GM18502 (cell line): ENCODE measurements at regions not wholly inside any gene's neighbourhood (a gene's known extent, or its start where the extent isn't known, plus 50 kb on each side); places are given as distances from the start of the nearest gene placed in this dataset.

Source experiments
- ATAC-seq: cut with Tn5 transposase; IDR thresholded peaks from one replicate; pipeline ENCODE4 v1.9.1; 2021; ENCODE audit warnings: mild to moderate bottlenecking; ENCODE audit not compliant: unreplicated experiment, poor library complexity

DNA sequence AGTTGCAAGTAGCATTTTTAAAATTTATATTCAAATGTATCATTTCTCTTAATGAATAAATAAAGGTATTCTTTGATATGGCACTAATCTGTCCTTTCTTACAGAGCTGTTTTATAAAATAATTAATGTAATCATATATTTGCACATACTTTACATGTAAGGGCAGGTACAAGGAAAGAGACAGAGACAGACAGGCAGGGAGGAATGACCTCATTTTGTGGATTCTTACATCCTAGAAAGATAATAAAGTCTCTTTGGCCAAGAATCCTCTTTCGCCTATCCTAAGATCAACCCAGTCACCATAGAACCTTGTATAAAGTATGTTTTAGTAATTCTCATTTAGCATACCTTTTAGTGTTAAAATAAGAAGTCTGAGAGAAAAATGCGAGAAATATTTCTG lies 98.5 kb upstream of the CTSO start:
- no peak for ATAC-seq

DNA sequence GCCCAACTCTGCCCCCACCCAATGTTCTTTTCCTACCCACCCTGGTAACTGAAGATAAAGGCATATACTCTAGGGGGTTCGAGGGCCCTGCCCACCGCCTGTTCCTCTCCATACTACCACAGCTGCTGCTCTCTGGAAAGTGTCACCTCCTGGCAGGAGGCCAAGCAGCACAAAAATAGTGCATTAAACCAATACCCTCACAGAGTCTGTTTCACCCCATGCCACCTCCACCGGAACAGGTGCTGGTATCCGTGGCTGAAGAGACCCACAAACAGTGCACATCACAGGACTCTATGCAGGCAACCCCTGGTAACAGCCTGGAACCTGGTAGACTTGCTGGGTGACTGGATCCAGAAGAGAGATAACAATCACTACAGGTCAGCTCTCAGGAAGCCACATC lies 85.1 kb upstream of the CTSO start:
- no peak for ATAC-seq

DNA sequence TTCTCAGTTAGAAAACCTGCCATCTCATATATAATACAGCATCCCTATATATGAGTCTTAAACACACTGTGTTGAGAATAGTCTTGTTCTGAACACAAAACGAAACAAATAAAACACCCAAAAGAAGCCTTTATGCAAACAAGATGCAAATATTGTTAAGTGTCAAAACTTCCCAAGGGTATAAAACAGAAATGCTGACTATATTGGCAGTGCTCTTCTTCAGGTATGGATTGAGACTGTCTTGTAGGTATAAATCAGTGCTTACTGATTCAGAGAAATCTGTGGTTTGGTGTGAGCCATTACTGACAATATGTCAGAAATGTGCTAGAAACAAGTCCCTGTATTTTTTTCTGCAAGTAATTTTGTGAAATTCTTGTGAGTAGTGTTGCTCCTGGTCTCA lies 82.8 kb upstream of the CTSO start:
- no peak for ATAC-seq

DNA sequence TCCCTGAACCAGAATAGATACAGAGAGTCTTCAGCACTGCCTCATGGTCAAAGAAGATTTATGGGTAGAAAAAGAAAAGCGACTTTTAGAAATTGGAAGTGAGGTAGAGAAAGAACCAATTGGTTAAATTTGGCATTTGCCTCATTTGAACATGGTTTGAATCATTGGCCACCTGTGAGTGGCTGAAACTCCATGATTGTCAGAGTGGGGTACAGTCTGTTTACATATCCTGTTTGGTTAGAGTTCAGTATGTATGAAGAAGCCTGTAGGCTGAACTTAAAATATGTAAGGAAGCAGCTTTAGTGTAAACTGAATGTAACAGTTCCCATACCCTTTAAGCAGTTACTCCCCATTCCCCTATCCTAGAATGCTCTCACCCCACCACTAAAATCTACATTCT lies 76.0 kb upstream of the CTSO start:
- ATAC-seq = no peak

DNA sequence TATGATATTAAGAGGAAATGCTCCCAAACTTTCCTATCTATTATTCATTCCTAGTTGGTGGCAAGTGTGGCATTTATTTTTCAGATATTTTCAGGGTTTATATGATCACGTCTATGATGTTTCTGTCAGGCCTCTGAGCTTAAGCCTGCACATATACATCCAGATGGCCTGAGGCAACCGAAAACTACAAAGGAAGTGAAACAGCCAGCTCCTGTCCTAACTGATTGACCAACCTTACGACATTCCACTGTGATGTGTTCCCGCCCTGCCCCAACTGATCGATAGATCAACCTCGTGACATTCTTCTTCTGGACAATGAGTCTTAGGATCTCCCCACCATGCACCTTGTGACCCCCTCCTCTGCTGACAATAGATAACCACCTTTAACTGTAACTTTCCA lies 67.6 kb upstream of the CTSO start:
- no peak for ATAC-seq

DNA sequence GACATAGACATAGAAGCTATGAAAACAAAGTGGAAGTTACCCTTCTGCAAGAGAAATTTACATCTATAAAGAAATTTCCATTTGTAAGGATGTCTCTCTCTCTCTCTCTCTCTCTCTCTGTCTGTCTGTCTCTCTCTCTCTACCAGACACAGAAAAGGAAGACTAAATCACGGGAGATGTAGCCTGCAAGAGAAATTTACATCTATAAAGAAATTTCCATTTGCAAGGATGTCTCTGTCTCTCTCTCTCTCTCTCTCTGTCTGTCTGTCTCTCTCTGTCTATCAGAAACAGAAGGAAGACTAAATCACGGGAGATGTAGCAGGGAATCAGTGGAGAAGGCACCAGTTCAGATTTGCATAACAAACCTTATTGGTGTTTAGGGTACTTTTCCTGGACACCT lies 65.6 kb upstream of the CTSO start:
- no peak for ATAC-seq

DNA sequence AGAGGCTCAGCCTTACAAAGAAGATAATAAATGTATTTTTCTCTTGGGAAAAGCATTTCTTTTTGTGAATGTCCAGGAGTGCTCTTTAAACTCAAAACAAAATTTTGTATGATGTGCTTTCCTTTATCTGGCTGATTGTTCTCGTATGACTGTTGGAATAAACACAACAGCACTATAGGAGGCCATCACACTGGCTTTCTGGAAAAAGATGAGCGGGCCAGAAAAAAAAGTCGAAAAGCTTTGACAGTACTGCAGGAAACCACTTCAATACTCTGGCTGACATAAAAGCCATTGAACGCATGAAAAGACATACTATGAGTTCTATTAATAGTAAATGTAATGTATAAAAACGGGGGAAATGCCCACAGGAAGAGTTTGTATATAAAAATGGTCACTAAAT lies 64.7 kb upstream of the CTSO start:
- no peak for ATAC-seq

DNA sequence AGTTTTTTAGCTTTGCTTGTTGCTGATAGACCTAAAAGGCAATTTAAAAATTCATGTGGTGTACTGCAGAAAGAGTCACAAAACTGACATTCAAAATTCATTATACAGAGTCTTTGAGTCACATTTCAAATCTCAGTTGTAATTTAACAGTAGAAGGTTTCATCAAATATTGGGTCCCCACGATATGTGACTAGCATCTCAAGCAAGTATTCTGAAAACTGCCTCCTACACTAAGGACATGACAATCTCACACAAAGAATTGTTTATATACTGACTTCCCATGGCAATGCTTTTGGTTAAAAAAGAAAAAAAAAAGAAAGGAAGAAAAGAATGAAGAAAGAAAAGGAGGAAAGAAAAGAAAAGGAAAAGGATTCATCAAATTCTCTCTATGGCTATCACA lies 62.1 kb upstream of the CTSO start:
- ATAC-seq = no peak

DNA sequence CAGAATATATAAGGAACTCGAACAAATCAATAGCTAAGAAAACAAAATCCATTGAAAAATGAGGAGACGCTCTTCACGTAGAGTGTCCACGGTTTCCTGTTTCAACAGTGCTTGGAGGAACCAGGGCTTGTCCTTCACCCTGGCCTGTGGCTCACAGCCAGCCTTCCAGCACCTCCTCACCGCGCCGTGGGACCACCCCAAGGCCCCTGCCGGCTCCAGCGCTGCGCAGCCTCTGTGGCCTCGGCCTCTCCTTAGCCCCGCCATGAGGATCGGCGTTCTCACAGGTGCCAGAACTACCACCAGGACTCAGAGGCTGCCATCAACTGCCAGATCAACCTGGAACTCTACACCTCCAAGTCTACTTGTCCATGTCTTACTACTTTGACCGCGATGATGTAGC lies 52.5 kb upstream of the CTSO start:
- no peak for ATAC-seq
